ENCODE measurements at regions not wholly inside any gene's neighbourhood (a gene's known extent, or its start where the extent isn't known, plus 50 kb on each side); places are given as distances from the start of the nearest gene placed in this dataset.
"Not testable (repeated sequence)": the region's sequence is repeated elsewhere in the genome, so short reads cannot be mapped to it uniquely, and the experiment has no call there.

- Mint-ChIP-seq H3K4me1 (peaks cover 13% of the 10 kb centered on the region), H3K27ac (no peak overlapping the region), H3K4me3 (no peak overlapping the region), H3K36me3 (no peaks in the 10 kb centered on the region), H3K9me3 (no peaks in the 10 kb centered on the region)
- DNase-seq (ENCODE audit: low spot score in 2 of 2) (no peak), ATAC-seq (no peak)
Observed at GRCh38 chr10:2905851-2906250, 161.5 kb upstream of the PFKP start.

- H3K27ac Mint-ChIP-seq = no peak overlapping the region
- ATAC-seq = no peak
Observed at GRCh38 chr10:2900530-2900929, 166.8 kb upstream of the PFKP start.

GRCh38 chr10:2899246-2899951 lies 167.9 kb upstream of the PFKP start:
- Mint-ChIP-seq H3K9me3 (no peaks in the 10 kb centered on the region), H3K4me1 (no peaks in the 10 kb centered on the region), H3K36me3 (no peaks in the 10 kb centered on the region), H3K4me3 (no peak overlapping the region), H3K27ac (no peak overlapping the region)
- no peak for ATAC-seq
- DNase-seq (ENCODE audit: low spot score in 2 of 2) = no peak

More at GRCh38 chr10:2900530-2900929, 166.8 kb upstream of the PFKP start:
- Mint-ChIP-seq H3K4me3 (no peak overlapping the region), H3K36me3 (no peaks in the 10 kb centered on the region), H3K4me1 (no peaks in the 10 kb centered on the region), H3K9me3 (no peaks in the 10 kb centered on the region)
- DNase-seq (ENCODE audit: low spot score in 2 of 2) = no peak

- ATAC-seq = no peak
- Mint-ChIP-seq H3K27ac (no peak overlapping the region), H3K9me3 (no peaks in the 10 kb centered on the region), H3K4me3 (no peak overlapping the region), H3K36me3 (no peaks in the 10 kb centered on the region), H3K4me1 (no peaks in the 10 kb centered on the region)
- DNase-seq (ENCODE audit: low spot score in 2 of 2) = no peak
Observed at GRCh38 chr10:2898509-2898860, 168.9 kb upstream of the PFKP start.

- ATAC-seq (peak; percentile 65), DNase-seq (ENCODE audit: low spot score in 2 of 2) (no peak)
- Mint-ChIP-seq H3K36me3 (no peaks in the 10 kb centered on the region), H3K4me1 (no peaks in the 10 kb centered on the region), H3K9me3 (no peaks in the 10 kb centered on the region), H3K27ac (no peak overlapping the region), H3K4me3 (no peak overlapping the region)
Observed at GRCh38 chr10:2897619-2898508, 169.5 kb upstream of the PFKP start.

GRCh38 chr10:2896334-2896733 lies 171.0 kb upstream of the PFKP start:
- not testable (repeated sequence) for H3K4me3 Mint-ChIP-seq; H3K4me1 Mint-ChIP-seq; H3K9me3 Mint-ChIP-seq; H3K27ac Mint-ChIP-seq; DNase-seq (ENCODE audit: low spot score in 2 of 2); H3K36me3 Mint-ChIP-seq; ATAC-seq

- Mint-ChIP-seq H3K4me3 (no peak overlapping the region), H3K36me3 (no peaks in the 10 kb centered on the region), H3K4me1 (no peaks in the 10 kb centered on the region), H3K9me3 (no peaks in the 10 kb centered on the region), H3K27ac (no peak overlapping the region)
- DNase-seq (ENCODE audit: low spot score in 2 of 2) (no peak), ATAC-seq (no peak)
Observed at GRCh38 chr10:2895594-2896196, 171.7 kb upstream of the PFKP start.

GRCh38 chr10:2893991-2894390 lies 173.4 kb upstream of the PFKP start:
- ATAC-seq (no peak), DNase-seq (ENCODE audit: low spot score in 2 of 2) (no peak)
- no peak overlapping the region for H3K4me3 Mint-ChIP-seq
- H3K27ac Mint-ChIP-seq = no peak overlapping the region
- H3K9me3 Mint-ChIP-seq = no peaks in the 10 kb centered on the region
- H3K4me1 Mint-ChIP-seq = no peaks in the 10 kb centered on the region
- no peaks in the 10 kb centered on the region for H3K36me3 Mint-ChIP-seq

GRCh38 chr10:2893158-2893845 lies 174.0 kb upstream of the PFKP start:
- ATAC-seq (no peak), DNase-seq (ENCODE audit: low spot score in 2 of 2) (no peak)
- no peak overlapping the region for H3K4me3 Mint-ChIP-seq
- H3K9me3 Mint-ChIP-seq = no peaks in the 10 kb centered on the region
- no peak overlapping the region for H3K27ac Mint-ChIP-seq
- no peaks in the 10 kb centered on the region for H3K4me1 Mint-ChIP-seq
- no peaks in the 10 kb centered on the region for H3K36me3 Mint-ChIP-seq

GRCh38 chr10:2891770-2892124 lies 175.6 kb upstream of the PFKP start:
- no peak overlapping the region for H3K4me3 Mint-ChIP-seq
- ATAC-seq (no peak), DNase-seq (ENCODE audit: low spot score in 2 of 2) (no peak)
- no peak overlapping the region for H3K27ac Mint-ChIP-seq
- H3K4me1 Mint-ChIP-seq = no peaks in the 10 kb centered on the region
- H3K36me3 Mint-ChIP-seq = no peaks in the 10 kb centered on the region
- H3K9me3 Mint-ChIP-seq = no peaks in the 10 kb centered on the region

- DNase-seq (ENCODE audit: low spot score in 2 of 2) (no peak), ATAC-seq (no peak)
- H3K4me3 Mint-ChIP-seq = no peak overlapping the region
- H3K4me1 Mint-ChIP-seq = no peaks in the 10 kb centered on the region
- H3K27ac Mint-ChIP-seq = no peak overlapping the region
- no peaks in the 10 kb centered on the region for H3K36me3 Mint-ChIP-seq
- H3K9me3 Mint-ChIP-seq = no peaks in the 10 kb centered on the region
Observed at GRCh38 chr10:2891073-2891769, 176.1 kb upstream of the PFKP start.

GRCh38 chr10:2890093-2890492 lies 177.3 kb upstream of the PFKP start:
- no peaks in the 10 kb centered on the region for H3K4me1 Mint-ChIP-seq
- H3K4me3 Mint-ChIP-seq = no peak overlapping the region
- H3K9me3 Mint-ChIP-seq = no peaks in the 10 kb centered on the region
- DNase-seq (ENCODE audit: low spot score in 2 of 2) = no peak
- ATAC-seq = no peak
- H3K27ac Mint-ChIP-seq = no peak overlapping the region
- no peaks in the 10 kb centered on the region for H3K36me3 Mint-ChIP-seq

GRCh38 chr10:2888403-2889004 lies 178.8 kb upstream of the PFKP start:
- H3K4me3 Mint-ChIP-seq = no peak overlapping the region
- ATAC-seq (no peak), DNase-seq (ENCODE audit: low spot score in 2 of 2) (no peak)
- no peaks in the 10 kb centered on the region for H3K9me3 Mint-ChIP-seq
- H3K36me3 Mint-ChIP-seq = no peaks in the 10 kb centered on the region
- no peak overlapping the region for H3K27ac Mint-ChIP-seq
- no peaks in the 10 kb centered on the region for H3K4me1 Mint-ChIP-seq

- no peaks in the 10 kb centered on the region for H3K4me1 Mint-ChIP-seq
- ATAC-seq (no peak), DNase-seq (ENCODE audit: low spot score in 2 of 2) (no peak)
- no peak overlapping the region for H3K27ac Mint-ChIP-seq
- no peaks in the 10 kb centered on the region for H3K36me3 Mint-ChIP-seq
- no peak overlapping the region for H3K4me3 Mint-ChIP-seq
- no peaks in the 10 kb centered on the region for H3K9me3 Mint-ChIP-seq
Observed at GRCh38 chr10:2887391-2888070, 179.8 kb upstream of the PFKP start.

Measured in stimulated activated effector memory CD8-positive, alpha-beta T cell treated with anti-CD3 and anti-CD28 coated beads, Interleukin-12 subunit alpha, Interleukin-12 subunit beta, amount 100 ng/mL, for 72 hours (primary cell).